ENCODE measurements at regions not wholly inside any gene's neighbourhood (a gene's known extent, or its start where the extent isn't known, plus 50 kb on each side); places are given as distances from the start of the nearest gene placed in this dataset.

- TF ChIP-seq POLR2A (IDR thresholded peaks at IDR 0.05) (no peak), POLR2AphosphoS5 (IDR thresholded peaks at IDR 0.05) (no peak), EP300 (IDR thresholded peaks at IDR 0.05) (no peak), CTCF (IDR thresholded peaks at IDR 0.05) (no peak)
Observed at GRCh38 chr7:63025815-63026214, 972.8 kb upstream of the ZNF722 start.

All from gastroesophageal sphincter (tissue), 3 donors.